HEK293 (cell line): ENCODE measurements at regions not wholly inside any gene's neighbourhood (a gene's known extent, or its start where the extent isn't known, plus 50 kb on each side); places are given as distances from the start of the nearest gene placed in this dataset.

Experiments used
- CTCF ChIA-PET: fragments of 350-600 bp; formaldehyde crosslinking; extraction: SDS; loops from one replicate; lab custom pipeline; 2021; ENCODE audit warnings: antibody characterized with exemption; lab: Yijun Ruan, JAX
- POLR2A ChIA-PET: fragments of 300-600 bp; formaldehyde crosslinking; extraction: SDS; loops from one replicate; lab custom pipeline; 2020; ENCODE audit warnings: antibody characterized with exemption, inconsistent platforms; lab: Yijun Ruan, JAX
- H3K27ac ChIP-seq: fragments of 200-500 bp; sonication (Bioruptor generic); 2 replicates; pipeline ENCODE4 v1.5.1; 2014; ENCODE audit warnings: low read depth, low read length, control low read depth, inconsistent platforms; ENCODE audit errors: extremely low read depth
- H3K36me3 ChIP-seq, 2 experiments: fragments of 200-500 bp in 1 of 2; sonication (Bioruptor generic) in 1 of 2; 1 replicate in 1 of 2; 2 replicates in 1 of 2; pipeline ENCODE4 v1.5.1; 2014 to 2017; ENCODE audit warnings: inconsistent platforms in 2 of 2, low read length in 2 of 2; ENCODE audit not compliant: control insufficient read depth in 2 of 2, insufficient read depth in 1 of 2
- H3K4me1 ChIP-seq: fragments of 200-500 bp; sonication (Bioruptor generic); 2 replicates; pipeline ENCODE4 v1.5.1; 2014; ENCODE audit warnings: mild to moderate bottlenecking, low read length, inconsistent platforms; ENCODE audit not compliant: control insufficient read depth, insufficient read depth
- H3K4me3 ChIP-seq: 2 replicates; pipeline ENCODE4 v1.5.1; 2011; ENCODE audit warnings: low read depth, mild to moderate bottlenecking, control low read depth, low read length, moderate library complexity
- H3K9me3 ChIP-seq: fragments of 200-500 bp; sonication (Bioruptor generic); 2 replicates; pipeline ENCODE4 v1.5.1; 2014; ENCODE audit warnings: low read depth, low read length, inconsistent platforms; ENCODE audit not compliant: control insufficient read depth, insufficient read depth
- FEZF1 ChIP-seq: fragments of 450-650 bp; formaldehyde crosslinking; IDR thresholded peaks from 2 replicates; pipeline ENCODE4 v1.5.1; 2016; ENCODE audit warnings: missing biosample characterization, missing genetic modification characterization
- KLF10 ChIP-seq: fragments of 450-650 bp; IDR thresholded peaks from 2 replicates; pipeline ENCODE4 v1.5.1; 2018; ENCODE audit warnings: missing biosample characterization, mild to moderate bottlenecking, missing genetic modification characterization
- PRDM6 ChIP-seq: fragments of 450-650 bp; formaldehyde crosslinking; IDR thresholded peaks from 2 replicates; pipeline ENCODE4 v1.5.1; 2017; ENCODE audit warnings: missing biosample characterization, missing genetic modification characterization
- WT1 ChIP-seq: fragments of 450-650 bp; formaldehyde crosslinking; IDR thresholded peaks from 2 replicates; pipeline ENCODE4 v1.5.1; 2016; ENCODE audit warnings: missing biosample characterization, missing genetic modification characterization
- ZBTB20 ChIP-seq: fragments of 450-650 bp; formaldehyde crosslinking; IDR thresholded peaks from 2 replicates; pipeline ENCODE4 v1.5.1; 2016; ENCODE audit warnings: missing biosample characterization, missing genetic modification characterization
- ZBTB48 ChIP-seq: fragments of 450-650 bp; formaldehyde crosslinking; IDR thresholded peaks from 2 replicates; pipeline ENCODE4 v1.5.1; 2016; ENCODE audit warnings: missing biosample characterization, missing genetic modification characterization
- ZBTB6 ChIP-seq: fragments of 450-650 bp; formaldehyde crosslinking; IDR thresholded peaks from 2 replicates; pipeline ENCODE4 v1.5.1; 2017; ENCODE audit warnings: missing biosample characterization, missing genetic modification characterization
- ZFP37 ChIP-seq: fragments of 450-650 bp; formaldehyde crosslinking; IDR thresholded peaks from 2 replicates; pipeline ENCODE4 v1.5.1; 2016; ENCODE audit warnings: missing biosample characterization, missing genetic modification characterization
- ZNF140 ChIP-seq: fragments of 450-650 bp; formaldehyde crosslinking; IDR thresholded peaks from 2 replicates; pipeline ENCODE4 v1.5.1; 2016; ENCODE audit warnings: missing biosample characterization, missing genetic modification characterization
- ZNF148 ChIP-seq: fragments of 450-650 bp; formaldehyde crosslinking; IDR thresholded peaks from 2 replicates; pipeline ENCODE4 v1.5.0; 2017; ENCODE audit warnings: missing biosample characterization, missing genetic modification characterization, borderline replicate concordance
- ZNF184 ChIP-seq: fragments of 450-650 bp; IDR thresholded peaks from 2 replicates; pipeline ENCODE4 v1.5.1; 2018; ENCODE audit warnings: missing biosample characterization, mild to moderate bottlenecking, missing genetic modification characterization
- ZNF24 ChIP-seq: fragments of 450-650 bp; formaldehyde crosslinking; IDR thresholded peaks from 2 replicates; pipeline ENCODE4 v1.5.1; 2016; ENCODE audit warnings: missing biosample characterization, missing genetic modification characterization
- ZNF324 ChIP-seq: fragments of 450-650 bp; formaldehyde crosslinking; IDR thresholded peaks from 2 replicates; pipeline ENCODE4 v1.5.1; 2016; ENCODE audit warnings: missing biosample characterization, missing genetic modification characterization
- ZNF391 ChIP-seq: fragments of 450-650 bp; formaldehyde crosslinking; IDR thresholded peaks from 2 replicates; pipeline ENCODE4 v1.5.1; 2016; ENCODE audit warnings: low read depth, missing biosample characterization, missing genetic modification characterization, borderline replicate concordance
- ZNF404 ChIP-seq: fragments of 450-650 bp; formaldehyde crosslinking; IDR thresholded peaks from 2 replicates; pipeline ENCODE4 v1.5.1; 2017; ENCODE audit warnings: missing biosample characterization, missing genetic modification characterization
- ZNF426 ChIP-seq: fragments of 450-650 bp; formaldehyde crosslinking; IDR thresholded peaks from 2 replicates; pipeline ENCODE4 v1.5.1; 2017; ENCODE audit warnings: missing biosample characterization, missing genetic modification characterization, mild to moderate bottlenecking, inconsistent platforms, moderate library complexity
- ZNF580 ChIP-seq: fragments of 450-650 bp; formaldehyde crosslinking; IDR thresholded peaks from 2 replicates; pipeline ENCODE4 v1.5.1; 2016; ENCODE audit warnings: missing biosample characterization, missing genetic modification characterization
- ZNF623 ChIP-seq: fragments of 450-650 bp; formaldehyde crosslinking; IDR thresholded peaks from 2 replicates; pipeline ENCODE4 v1.5.1; 2016; ENCODE audit warnings: missing biosample characterization, missing genetic modification characterization
- ZNF654 ChIP-seq: fragments of 450-650 bp; formaldehyde crosslinking; IDR thresholded peaks from 2 replicates; pipeline ENCODE4 v1.5.1; 2016; ENCODE audit warnings: low read depth, missing biosample characterization, missing genetic modification characterization
- ZNF692 ChIP-seq: fragments of 450-650 bp; formaldehyde crosslinking; IDR thresholded peaks from 2 replicates; pipeline ENCODE4 v1.5.1; 2016; ENCODE audit warnings: missing biosample characterization, missing genetic modification characterization
- ZNF76 ChIP-seq: fragments of 450-650 bp; formaldehyde crosslinking; IDR thresholded peaks from 2 replicates; pipeline ENCODE4; 2016; ENCODE audit warnings: low read depth, missing biosample characterization, missing genetic modification characterization, borderline replicate concordance
- ZSCAN23 ChIP-seq: fragments of 450-650 bp; formaldehyde crosslinking; IDR thresholded peaks from 2 replicates; pipeline ENCODE4 v1.5.1; 2016; ENCODE audit warnings: missing biosample characterization, missing genetic modification characterization
- ZSCAN30 ChIP-seq: fragments of 450-650 bp; IDR thresholded peaks from 2 replicates; pipeline ENCODE4 v1.5.1; 2018; ENCODE audit warnings: missing biosample characterization, mild to moderate bottlenecking, missing genetic modification characterization, moderate library complexity
- ZSCAN5A ChIP-seq: fragments of 450-650 bp; formaldehyde crosslinking; IDR thresholded peaks from 2 replicates; pipeline ENCODE4 v1.5.1; 2016; ENCODE audit warnings: missing biosample characterization, missing genetic modification characterization

- POLR2A ChIA-PET: no interaction called here
- Histone ChIP-seq H3K4me1 (no peaks in the 10 kb centered on the region), H3K36me3 (no peaks in the 10 kb centered on the region), H3K4me3 (no peak overlapping the region), H3K27ac (no peak overlapping the region), H3K9me3 (no peaks in the 10 kb centered on the region)
- TF ChIP-seq FEZF1 (no peak), ZBTB20 (tag by site-specific recombination) (no peak), ZNF623 (tag by site-specific recombination) (no peak), WT1 (tag by site-specific recombination) (no peak)
- CTCF ChIA-PET: no interaction called here
Measured at GRCh38 chr1:38277646-38278045, 231.1 kb upstream of the POU3F1 start.

GRCh38 chr1:38275960-38276359, 229.4 kb upstream of the POU3F1 start:
- TF ChIP-seq ZBTB6 (tag by site-specific recombination) (no peak), ZSCAN30 (tag by site-specific recombination) (no peak), ZFP37 (tag by site-specific recombination) (no peak), ZNF184 (tag by site-specific recombination) (no peak), ZNF404 (tag by site-specific recombination) (no peak), ZNF391 (no peak), ZNF24 (tag by site-specific recombination) (no peak), ZNF580 (tag by site-specific recombination) (no peak), ZNF426 (no peak), ZSCAN5A (tag by site-specific recombination) (no peak), ZNF654 (tag by site-specific recombination) (no peak)
- Histone ChIP-seq H3K4me3 (no peak overlapping the region), H3K4me1 (no peaks in the 10 kb centered on the region), H3K9me3 (no peaks in the 10 kb centered on the region), H3K27ac (no peak overlapping the region), H3K36me3 (no peaks in the 10 kb centered on the region)
- ChIA-PET POLR2A (no interaction called here), CTCF (no interaction called here)

- H3K9me3 ChIP-seq: no peaks in the 10 kb centered on the region
- no peaks in the 10 kb centered on the region for H3K36me3 ChIP-seq
- POLR2A ChIA-PET: no interaction called here
- H3K4me3 ChIP-seq: no peak overlapping the region
- CTCF ChIA-PET: no interaction called here
- H3K27ac ChIP-seq: no peak overlapping the region
- H3K4me1 ChIP-seq: no peaks in the 10 kb centered on the region
- no peak for TF ChIP-seq ZNF148 (tag by site-specific recombination)
- no peak for TF ChIP-seq ZSCAN23
- no peak for TF ChIP-seq ZNF140 (tag by site-specific recombination)
- no peak for TF ChIP-seq ZBTB48 (tag by site-specific recombination)
- TF ChIP-seq ZNF324: no peak
- no peak for TF ChIP-seq PRDM6 (tag by site-specific recombination)
- no peak for TF ChIP-seq ZSCAN5A (tag by site-specific recombination)
- no peak for TF ChIP-seq ZNF76 (tag by site-specific recombination)
- TF ChIP-seq KLF10: no peak
- no peak for TF ChIP-seq ZNF692
Measured at GRCh38 chr1:38274974-38275373, 228.4 kb upstream of the POU3F1 start.
